Adipocyte (in vitro differentiated cells): ENCODE measurements at regions not wholly inside any gene's neighbourhood (a gene's known extent, or its start where the extent isn't known, plus 50 kb on each side); places are given as distances from the start of the nearest gene placed in this dataset.
A peak's percentile ranks its signal among the peaks of the same experiment; 100 is the strongest.

Experiments
- DNase-seq: peaks from one replicate; pipeline ENCODE4 v3.0.0-alpha.2; 2015; ENCODE audit warnings: low read depth
- H3K27me3 ChIP-seq: replicated peaks from 2 replicates; pipeline ENCODE4 v1.7.0; 2013; ENCODE audit warnings: mild to moderate bottlenecking, low read length, moderate library complexity; ENCODE audit not compliant: control insufficient read depth, insufficient read depth
- H3K36me3 ChIP-seq: 2 replicates; pipeline ENCODE4 v1.7.0; 2013; ENCODE audit warnings: low read length, mild to moderate bottlenecking, moderate library complexity; ENCODE audit not compliant: control insufficient read depth, insufficient read depth, severe bottlenecking
- H3K4me1 ChIP-seq: 2 replicates; pipeline ENCODE4 v1.7.0; 2013; ENCODE audit warnings: mild to moderate bottlenecking, low read length, moderate library complexity; ENCODE audit not compliant: control insufficient read depth, insufficient read depth
- H3K4me3 ChIP-seq: 2 replicates; pipeline ENCODE4 v1.7.0; 2013; ENCODE audit warnings: mild to moderate bottlenecking, low read length, moderate library complexity
- H3K9ac ChIP-seq: 2 replicates; pipeline ENCODE4 v1.7.0; 2013; ENCODE audit warnings: mild to moderate bottlenecking, low read length, moderate library complexity
- H3K9me3 ChIP-seq: 2 replicates; pipeline ENCODE4 v1.7.0; 2013; ENCODE audit warnings: mild to moderate bottlenecking, low read length, moderate library complexity; ENCODE audit not compliant: control insufficient read depth

- H3K27me3 ChIP-seq, result no peaks in the 10 kb centered on the region
- no peak overlapping the region for H3K9ac ChIP-seq
- H3K4me3 ChIP-seq, result no peak overlapping the region
- no peaks in the 10 kb centered on the region for H3K4me1 ChIP-seq
- H3K9me3 ChIP-seq, result no peaks in the 10 kb centered on the region
- DNase-seq, result no peak
- no peaks in the 10 kb centered on the region for H3K36me3 ChIP-seq
Observed at GRCh38 chr6:125491860-125492618, 190.3 kb upstream of the HDDC2 start.

- no peaks in the 10 kb centered on the region for H3K4me1 ChIP-seq
- no peak overlapping the region for H3K9ac ChIP-seq
- no peaks in the 10 kb centered on the region for H3K27me3 ChIP-seq
- H3K4me3 ChIP-seq, result no peak overlapping the region
- H3K36me3 ChIP-seq, result no peaks in the 10 kb centered on the region
- DNase-seq, result no peak
- H3K9me3 ChIP-seq, result no peaks in the 10 kb centered on the region
Observed at GRCh38 chr6:125498606-125499005, 196.8 kb upstream of the HDDC2 start.

DNA sequence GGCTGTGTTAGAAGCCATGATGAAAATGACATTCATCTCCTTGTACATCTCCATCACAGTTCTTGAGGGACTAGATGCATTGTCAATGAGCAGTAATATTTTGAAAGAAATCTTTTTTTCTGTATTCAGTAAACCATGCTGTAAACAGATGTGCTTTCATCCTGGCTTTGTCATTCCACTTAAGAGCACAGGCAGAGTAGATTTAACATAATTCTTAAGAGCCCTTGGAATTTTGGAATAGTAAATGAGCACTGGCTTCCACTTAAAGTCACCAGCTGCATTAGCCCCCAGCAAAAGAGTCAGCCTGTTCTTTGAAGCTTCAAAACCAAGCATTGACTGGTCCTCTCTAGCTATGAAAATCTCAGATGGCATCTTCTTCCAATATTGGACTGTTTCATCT, 197.8 kb upstream of the HDDC2 start:
- H3K27me3 ChIP-seq, result no peaks in the 10 kb centered on the region
- H3K36me3 ChIP-seq, result no peaks in the 10 kb centered on the region
- no peak for DNase-seq
- H3K4me1 ChIP-seq, result no peaks in the 10 kb centered on the region
- no peak overlapping the region for H3K9ac ChIP-seq
- no peak overlapping the region for H3K4me3 ChIP-seq
- H3K9me3 ChIP-seq, result no peaks in the 10 kb centered on the region

DNA sequence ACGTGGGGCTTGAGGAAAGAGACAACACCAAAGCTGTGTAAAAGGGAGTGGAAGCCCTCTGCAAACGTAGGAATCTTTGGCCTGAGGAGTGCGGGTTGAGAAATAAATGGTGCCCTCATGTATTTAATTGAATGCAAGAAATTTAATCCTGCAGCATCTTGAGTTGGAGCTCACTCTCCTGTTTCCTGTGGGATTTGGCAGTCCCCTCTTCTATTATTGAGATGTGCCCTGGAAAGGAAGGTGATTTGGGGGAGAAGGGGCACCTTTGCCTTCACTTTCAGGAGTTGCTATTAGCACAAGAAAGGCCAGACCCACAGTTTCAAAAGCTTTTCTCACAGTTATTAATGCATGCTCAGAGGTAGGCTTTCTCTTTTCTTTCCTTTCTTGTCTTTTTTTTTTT, 201.4 kb upstream of the HDDC2 start:
- H3K36me3 ChIP-seq, result no peaks in the 10 kb centered on the region
- no peak overlapping the region for H3K9ac ChIP-seq
- H3K27me3 ChIP-seq, result no peaks in the 10 kb centered on the region
- no peak for DNase-seq
- H3K4me1 ChIP-seq, result no peaks in the 10 kb centered on the region
- H3K9me3 ChIP-seq, result no peaks in the 10 kb centered on the region
- no peak overlapping the region for H3K4me3 ChIP-seq

GRCh38 chr6:125507987-125508655, 206.4 kb upstream of the HDDC2 start:
- Histone ChIP-seq H3K9me3 (no peaks in the 10 kb centered on the region), H3K4me1 (no peaks in the 10 kb centered on the region), H3K36me3 (no peaks in the 10 kb centered on the region), H3K4me3 (no peak overlapping the region), H3K9ac (no peak overlapping the region), H3K27me3 (no peaks in the 10 kb centered on the region)
- peak; percentile 38 for DNase-seq

DNA sequence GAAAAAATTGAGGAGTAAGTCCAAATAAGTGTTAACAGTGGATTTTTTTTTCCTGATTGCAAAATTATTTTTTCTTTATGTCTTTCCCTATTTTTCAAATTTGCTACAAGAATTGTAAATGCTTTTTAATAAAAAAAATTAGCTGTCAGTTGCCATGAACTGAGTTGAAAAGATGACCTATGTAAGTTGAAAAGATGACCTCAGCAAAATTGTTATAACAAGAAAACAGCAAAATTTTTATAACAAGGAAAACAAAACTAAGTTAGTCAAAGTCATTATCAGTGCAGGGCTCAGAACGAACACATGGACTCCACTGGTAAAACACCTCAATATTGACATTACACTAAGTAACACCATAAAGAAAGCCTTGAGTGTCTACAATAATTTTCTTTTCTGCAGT, 207.0 kb upstream of the HDDC2 start:
- Histone ChIP-seq H3K9ac (no peak overlapping the region), H3K27me3 (no peaks in the 10 kb centered on the region), H3K4me1 (no peaks in the 10 kb centered on the region), H3K9me3 (peaks cover under 1% of the 10 kb centered on the region), H3K36me3 (no peaks in the 10 kb centered on the region), H3K4me3 (no peak overlapping the region)
- DNase-seq, result no peak

DNA sequence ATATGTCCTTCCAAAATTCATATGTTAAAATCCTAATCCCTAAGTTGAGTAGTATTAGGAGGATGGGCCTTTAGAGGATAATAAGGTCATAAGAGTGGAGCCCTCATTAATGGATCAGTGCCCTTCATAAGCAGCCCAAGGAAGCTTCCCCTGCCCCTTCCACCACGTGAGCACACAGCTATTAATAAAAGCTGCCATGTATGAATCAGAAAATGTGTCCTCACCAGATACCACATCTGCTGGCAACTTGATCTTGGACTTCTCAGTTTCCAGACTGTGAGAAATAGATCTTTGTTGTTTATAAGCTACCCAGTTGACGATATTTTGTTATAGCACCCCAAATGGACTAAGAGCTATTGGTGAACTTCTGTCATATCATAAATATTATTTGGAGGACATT, 207.7 kb upstream of the HDDC2 start:
- Histone ChIP-seq H3K4me3 (no peak overlapping the region), H3K36me3 (no peaks in the 10 kb centered on the region), H3K4me1 (no peaks in the 10 kb centered on the region), H3K9me3 (peaks cover 5% of the 10 kb centered on the region), H3K9ac (no peak overlapping the region), H3K27me3 (no peaks in the 10 kb centered on the region)
- DNase-seq, result no peak

GRCh38 chr6:125510405-125510804, 208.6 kb upstream of the HDDC2 start:
- DNase-seq, result no peak
- H3K4me3 ChIP-seq, result no peak overlapping the region
- no peaks in the 10 kb centered on the region for H3K36me3 ChIP-seq
- no peaks in the 10 kb centered on the region for H3K27me3 ChIP-seq
- H3K9me3 ChIP-seq, result peaks cover 5% of the 10 kb centered on the region
- no peaks in the 10 kb centered on the region for H3K4me1 ChIP-seq
- H3K9ac ChIP-seq, result no peak overlapping the region

DNA sequence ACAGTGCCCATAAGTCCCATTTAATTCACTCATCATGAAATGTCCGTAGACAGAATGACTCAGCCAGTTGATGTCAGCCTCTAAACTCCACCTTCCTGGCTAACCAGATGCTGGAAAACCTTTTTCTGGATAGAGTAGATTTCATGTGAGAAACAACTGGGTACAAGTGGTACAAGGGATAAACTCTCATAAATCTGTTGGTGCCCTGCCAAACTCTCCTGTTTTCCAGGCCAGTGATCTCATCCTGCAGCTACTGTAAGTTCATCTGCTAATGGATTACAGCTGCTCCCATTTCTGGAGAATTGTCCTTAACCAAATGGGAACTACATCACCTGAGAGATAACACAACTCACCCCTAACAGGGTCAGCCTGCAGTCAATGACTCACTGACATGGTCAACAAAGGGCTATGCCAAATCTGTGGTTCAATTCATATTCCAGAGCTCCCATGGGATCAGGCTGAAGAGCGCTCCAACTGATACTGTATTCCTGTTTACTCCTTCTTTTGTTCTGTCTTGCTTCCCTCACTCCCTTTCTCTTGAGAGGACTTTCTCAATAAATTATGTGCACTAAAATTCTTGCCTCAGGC, 210.1 kb upstream of the HDDC2 start:
- Histone ChIP-seq H3K9ac (no peak overlapping the region), H3K27me3 (no peaks in the 10 kb centered on the region), H3K4me3 (no peak overlapping the region), H3K4me1 (no peaks in the 10 kb centered on the region), H3K9me3 (peaks cover 5% of the 10 kb centered on the region), H3K36me3 (no peaks in the 10 kb centered on the region)
- peak; percentile 19 for DNase-seq

DNA sequence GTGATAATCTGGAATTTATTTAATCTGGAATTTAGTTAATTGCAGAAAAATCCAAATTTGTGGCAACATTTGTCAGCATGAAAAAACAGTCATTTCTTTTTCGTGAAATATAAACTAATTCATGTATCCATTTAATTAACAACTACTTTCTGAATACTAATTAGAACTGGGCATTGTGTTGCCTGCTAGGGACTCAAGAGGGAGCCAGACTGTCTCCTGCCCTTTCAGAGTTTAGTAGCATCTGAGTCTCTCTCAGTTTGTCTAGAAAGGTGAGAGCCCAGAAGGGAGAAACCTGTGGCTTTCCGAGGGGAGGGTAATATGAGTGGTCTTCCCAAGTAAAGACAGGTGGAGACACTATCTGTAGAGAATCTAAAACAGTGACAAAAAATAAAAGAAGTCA, 210.9 kb upstream of the HDDC2 start:
- no peaks in the 10 kb centered on the region for H3K36me3 ChIP-seq
- H3K27me3 ChIP-seq, result no peaks in the 10 kb centered on the region
- no peak overlapping the region for H3K9ac ChIP-seq
- no peak overlapping the region for H3K4me3 ChIP-seq
- no peak for DNase-seq
- H3K4me1 ChIP-seq, result no peaks in the 10 kb centered on the region
- peaks cover 5% of the 10 kb centered on the region for H3K9me3 ChIP-seq

DNA sequence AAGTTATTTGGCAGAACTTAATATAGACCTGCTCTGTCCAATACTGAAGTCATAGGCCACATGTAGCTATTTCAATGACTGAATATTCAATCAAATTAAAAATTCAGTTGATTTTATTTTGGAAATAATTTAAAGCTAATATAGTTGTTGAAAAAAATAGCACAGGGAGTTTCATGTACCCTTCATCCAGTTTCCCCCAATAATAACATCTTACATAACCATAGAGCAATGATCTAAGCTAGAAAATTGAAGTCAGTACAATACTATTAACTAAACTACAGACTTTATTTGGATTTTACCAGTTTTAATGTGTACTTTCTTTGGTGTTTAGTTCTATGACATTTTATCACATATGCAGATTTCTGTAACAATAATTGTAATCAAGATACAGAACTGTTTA, 212.2 kb upstream of the HDDC2 start:
- DNase-seq, result no peak
- Histone ChIP-seq H3K4me1 (no peaks in the 10 kb centered on the region), H3K36me3 (no peaks in the 10 kb centered on the region), H3K9ac (no peak overlapping the region), H3K9me3 (peaks cover 5% of the 10 kb centered on the region), H3K27me3 (no peaks in the 10 kb centered on the region), H3K4me3 (no peak overlapping the region)
